RWPE2 (cell line): ENCODE measurements at regions not wholly inside any gene's neighbourhood (a gene's known extent, or its start where the extent isn't known, plus 50 kb on each side); places are given as distances from the start of the nearest gene placed in this dataset.
"Not testable (repeated sequence)": the region's sequence is repeated elsewhere in the genome, so short reads cannot be mapped to it uniquely, and the experiment has no call there.

Source experiments
- ATAC-seq: fragments of 200-7000 bp; cut with Tn5 transposase; 3 replicates; pipeline ENCODE4 v1.9.1; 2021; ENCODE audit warnings: low read depth
- DNase-seq: peaks from one replicate; pipeline ENCODE4 v3.0.0-alpha.2; 2020; ENCODE audit warnings: low spot score
- H3K27ac ChIP-seq: fragments of 450-650 bp; 2 replicates; pipeline ENCODE4 v1.5.1; 2017; ENCODE audit warnings: mild to moderate bottlenecking; ENCODE audit not compliant: poor library complexity, severe bottlenecking
- H3K27me3 ChIP-seq: fragments of 250-450 bp; sonication (Bioruptor Pico); 2 replicates; pipeline ENCODE4 v1.5.1; 2021; ENCODE audit warnings: mild to moderate bottlenecking, moderate library complexity; ENCODE audit not compliant: insufficient read depth, poor library complexity, severe bottlenecking
- H3K36me3 ChIP-seq: fragments of 250-450 bp; sonication (Bioruptor Pico); 2 replicates; pipeline ENCODE4 v1.5.1; 2020; ENCODE audit warnings: low read depth, mild to moderate bottlenecking, moderate library complexity
- H3K4me1 ChIP-seq: fragments of 250-450 bp; sonication (Bioruptor Pico); 2 replicates; pipeline ENCODE4 v1.5.1; 2021; ENCODE audit warnings: mild to moderate bottlenecking, moderate library complexity; ENCODE audit not compliant: insufficient read depth, poor library complexity, severe bottlenecking
- H3K4me3 ChIP-seq: fragments of 250-450 bp; sonication (Bioruptor Pico); 2 replicates; pipeline ENCODE4 v1.5.1; 2021; ENCODE audit warnings: mild to moderate bottlenecking, moderate library complexity; ENCODE audit not compliant: severe bottlenecking
- H3K9me3 ChIP-seq: fragments of 250-450 bp; sonication (Bioruptor Pico); 2 replicates; pipeline ENCODE4 v1.5.1; 2021; ENCODE audit warnings: mild to moderate bottlenecking, moderate library complexity; ENCODE audit not compliant: severe bottlenecking
- TF ChIP-seq, protein P1 (sequence below): fragments of 450-650 bp; IDR thresholded peaks from one replicate; pipeline ENCODE4 v1.5.1; 2017; ENCODE audit warnings: mild to moderate bottlenecking, moderate library complexity; ENCODE audit not compliant: poor library complexity, severe bottlenecking

DNA sequence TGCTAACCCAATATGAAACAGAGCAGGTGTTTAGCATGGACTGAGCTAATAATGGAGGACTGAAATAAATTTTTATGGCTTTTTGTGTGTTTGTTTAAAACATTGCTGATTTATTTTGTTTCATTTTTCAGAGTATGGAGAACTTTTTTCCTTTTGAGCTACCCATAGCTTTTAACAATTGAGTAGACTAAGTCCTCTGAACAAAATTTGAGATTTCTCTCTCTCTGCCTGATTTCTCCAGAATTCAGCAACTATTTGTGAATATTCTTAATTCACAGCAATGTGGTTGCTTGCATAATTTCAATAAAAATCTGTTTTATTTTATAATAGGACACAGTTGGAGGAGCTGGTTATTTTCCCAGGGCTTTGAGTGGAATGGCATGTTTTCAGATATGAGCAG lies 103.7 kb downstream of the TPBG start:
- Histone ChIP-seq H3K4me3 (no peak overlapping the region), H3K9me3 (peaks cover 7% of the 10 kb centered on the region), H3K36me3 (no peaks in the 10 kb centered on the region), H3K27me3 (no peaks in the 10 kb centered on the region), H3K4me1 (no peaks in the 10 kb centered on the region), H3K27ac (no peak overlapping the region)
- DNase-seq (no peak), ATAC-seq (no peak)
- TF ChIP-seq, protein P1, sequence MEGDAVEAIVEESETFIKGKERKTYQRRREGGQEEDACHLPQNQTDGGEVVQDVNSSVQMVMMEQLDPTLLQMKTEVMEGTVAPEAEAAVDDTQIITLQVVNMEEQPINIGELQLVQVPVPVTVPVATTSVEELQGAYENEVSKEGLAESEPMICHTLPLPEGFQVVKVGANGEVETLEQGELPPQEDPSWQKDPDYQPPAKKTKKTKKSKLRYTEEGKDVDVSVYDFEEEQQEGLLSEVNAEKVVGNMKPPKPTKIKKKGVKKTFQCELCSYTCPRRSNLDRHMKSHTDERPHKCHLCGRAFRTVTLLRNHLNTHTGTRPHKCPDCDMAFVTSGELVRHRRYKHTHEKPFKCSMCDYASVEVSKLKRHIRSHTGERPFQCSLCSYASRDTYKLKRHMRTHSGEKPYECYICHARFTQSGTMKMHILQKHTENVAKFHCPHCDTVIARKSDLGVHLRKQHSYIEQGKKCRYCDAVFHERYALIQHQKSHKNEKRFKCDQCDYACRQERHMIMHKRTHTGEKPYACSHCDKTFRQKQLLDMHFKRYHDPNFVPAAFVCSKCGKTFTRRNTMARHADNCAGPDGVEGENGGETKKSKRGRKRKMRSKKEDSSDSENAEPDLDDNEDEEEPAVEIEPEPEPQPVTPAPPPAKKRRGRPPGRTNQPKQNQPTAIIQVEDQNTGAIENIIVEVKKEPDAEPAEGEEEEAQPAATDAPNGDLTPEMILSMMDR, result no peak

DNA sequence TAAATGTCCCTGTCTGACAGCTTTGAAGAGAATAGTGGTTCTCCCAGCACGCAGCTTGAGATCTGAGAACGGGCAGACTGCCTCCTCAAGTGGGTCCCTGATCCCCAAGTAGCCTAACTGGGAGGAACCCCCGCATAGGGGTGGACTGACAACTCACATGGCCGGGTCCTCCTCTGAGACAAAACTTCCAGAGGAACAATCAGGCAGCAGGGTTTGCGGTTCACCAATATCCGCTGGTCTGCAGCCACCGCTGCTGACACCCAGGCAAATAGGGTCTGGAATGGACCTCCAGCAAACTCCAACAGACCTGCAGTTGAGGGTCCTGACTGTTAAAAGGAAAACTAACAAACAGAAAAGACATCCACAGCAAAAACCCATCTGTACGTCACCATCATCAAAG lies 106.5 kb downstream of the TPBG start:
- DNase-seq, H3K9me3 ChIP-seq, ATAC-seq, H3K4me1 ChIP-seq, H3K36me3 ChIP-seq, H3K27me3 ChIP-seq, H3K4me3 ChIP-seq, H3K27ac ChIP-seq: not testable (repeated sequence)

DNA sequence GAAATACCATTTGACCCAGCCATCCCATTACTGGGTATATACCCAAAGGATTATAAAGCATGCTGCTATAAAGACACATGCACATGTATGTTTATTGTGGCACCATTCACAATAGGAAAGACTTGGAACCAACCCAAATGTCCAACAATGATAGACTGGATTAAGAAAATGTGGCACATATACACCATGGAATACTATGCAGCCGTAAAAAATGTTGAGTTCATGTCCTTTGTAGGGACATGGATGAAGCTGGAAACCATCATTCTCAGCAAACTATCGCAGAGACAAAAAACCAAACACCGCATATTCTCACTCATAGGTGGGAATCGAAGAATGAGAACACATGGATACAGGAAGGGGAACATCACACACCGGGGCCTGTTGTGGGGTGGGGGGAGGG lies 111.5 kb downstream of the TPBG start:
- not testable (repeated sequence) for DNase-seq, H3K9me3 ChIP-seq, ATAC-seq

DNA sequence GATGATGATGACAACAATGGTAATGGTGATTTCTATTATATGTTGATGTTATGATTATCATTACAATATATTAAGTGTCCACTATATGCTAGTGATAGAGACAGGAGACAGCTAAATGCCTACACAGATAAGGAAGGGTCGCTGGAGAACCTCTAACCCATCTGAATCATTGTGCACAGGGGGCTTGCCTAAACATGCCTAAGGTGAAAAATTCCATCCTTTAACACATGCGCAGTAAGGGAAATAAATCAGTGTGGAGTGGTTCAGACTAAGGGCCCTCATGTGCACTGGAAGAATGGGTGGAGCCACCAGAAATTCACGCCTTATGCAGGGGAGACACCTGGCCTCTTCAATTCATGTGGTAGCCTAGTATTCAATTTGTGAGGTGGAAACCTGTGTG lies 120.4 kb downstream of the TPBG start:
- DNase-seq, result no peak
- no peaks in the 10 kb centered on the region for H3K27me3 ChIP-seq
- TF ChIP-seq, protein P1, result no peak
- H3K36me3 ChIP-seq, result no peaks in the 10 kb centered on the region
- H3K4me3 ChIP-seq, result no peak overlapping the region
- no peaks in the 10 kb centered on the region for H3K4me1 ChIP-seq
- ATAC-seq, result no peak
- H3K9me3 ChIP-seq, result peaks cover 12% of the 10 kb centered on the region
- no peak overlapping the region for H3K27ac ChIP-seq

More for the DNA sequence above, 111.5 kb downstream of the TPBG start:
- not testable (repeated sequence) for H3K27ac ChIP-seq, H3K27me3 ChIP-seq, H3K36me3 ChIP-seq, H3K4me3 ChIP-seq, H3K4me1 ChIP-seq

DNA sequence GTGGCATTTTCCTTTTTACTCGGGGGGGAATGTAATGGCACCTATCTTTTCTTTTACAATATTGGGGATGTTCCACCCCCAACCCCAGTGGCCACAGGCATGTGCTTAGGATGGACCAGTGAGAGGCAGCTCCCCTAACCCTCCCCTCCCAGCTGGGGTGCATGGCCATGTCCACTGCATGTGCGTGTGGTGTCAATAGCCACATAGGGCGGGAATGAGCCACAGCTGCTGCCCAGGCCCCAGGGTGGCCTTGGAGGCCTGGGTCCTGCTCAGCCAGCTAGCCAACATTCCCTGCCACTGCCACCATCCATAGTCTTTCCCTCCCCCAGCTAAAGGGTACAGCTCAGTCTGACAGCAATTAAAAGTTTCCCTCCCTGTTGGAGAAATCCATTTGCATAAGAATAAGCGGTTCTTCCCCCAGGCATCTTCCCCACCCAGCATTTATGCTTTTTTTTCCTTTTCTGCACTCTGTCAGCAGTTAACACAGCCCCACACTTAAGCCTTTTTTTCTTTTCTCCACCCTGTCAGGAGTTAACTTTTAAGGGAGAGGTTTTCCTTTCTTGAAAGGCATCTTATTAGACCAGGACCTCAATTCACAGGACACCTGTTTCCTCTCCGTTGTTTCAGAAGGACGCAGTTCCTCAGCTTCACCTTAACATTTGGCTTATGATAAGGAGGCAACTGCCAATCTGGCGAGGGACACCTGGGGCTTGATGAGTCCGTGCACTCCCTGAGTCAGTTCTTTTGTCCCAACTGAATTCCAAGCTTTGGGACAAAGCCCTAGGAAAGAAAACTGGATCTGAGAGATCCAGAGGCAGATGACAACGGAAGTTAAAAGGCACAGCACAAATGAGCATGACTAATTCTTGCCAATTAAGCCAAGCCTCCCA lies 121.4 kb downstream of the TPBG start:
- DNase-seq, result no peak

More for the DNA sequence above, 121.4 kb downstream of the TPBG start:
- no peak for ATAC-seq
- Histone ChIP-seq H3K27me3 (no peaks in the 10 kb centered on the region), H3K27ac (no peak overlapping the region), H3K4me1 (no peaks in the 10 kb centered on the region), H3K9me3 (peaks cover 12% of the 10 kb centered on the region), H3K4me3 (no peak overlapping the region), H3K36me3 (no peaks in the 10 kb centered on the region)
- TF ChIP-seq, protein P1, result no peak
